ENCODE measurements at regions not wholly inside any gene's neighbourhood (a gene's known extent, or its start where the extent isn't known, plus 50 kb on each side); places are given as distances from the start of the nearest gene placed in this dataset.

DNA sequence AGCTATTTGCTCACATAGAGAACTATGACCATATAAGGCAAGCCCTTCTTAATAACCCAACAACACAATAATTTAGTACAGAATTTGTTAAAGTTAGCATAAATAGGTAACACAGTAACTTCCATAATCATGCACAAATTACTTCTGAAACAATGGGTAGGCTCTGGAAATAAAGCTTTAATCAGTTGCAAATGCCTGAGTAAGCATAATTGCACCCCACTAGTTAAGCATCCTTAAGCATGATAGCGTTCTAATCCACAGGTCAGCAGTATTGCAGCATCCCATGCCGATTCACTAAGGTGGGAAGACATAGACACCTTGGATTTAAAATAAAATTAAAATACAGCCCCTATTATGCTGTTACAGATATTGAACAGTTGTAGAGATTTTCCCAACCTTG is 161.7 kb downstream of the DHX15 start:
- TF ChIP-seq POLR2A (IDR thresholded peaks at IDR 0.05; ENCODE audit: low read length), result no peak
- TF ChIP-seq GATA1 (IDR thresholded peaks at IDR 0.05; ENCODE audit: low read depth, low read length), result no peak
